ENCODE measurements at regions not wholly inside any gene's neighbourhood (a gene's known extent, or its start where the extent isn't known, plus 50 kb on each side); places are given as distances from the start of the nearest gene placed in this dataset.

DNA sequence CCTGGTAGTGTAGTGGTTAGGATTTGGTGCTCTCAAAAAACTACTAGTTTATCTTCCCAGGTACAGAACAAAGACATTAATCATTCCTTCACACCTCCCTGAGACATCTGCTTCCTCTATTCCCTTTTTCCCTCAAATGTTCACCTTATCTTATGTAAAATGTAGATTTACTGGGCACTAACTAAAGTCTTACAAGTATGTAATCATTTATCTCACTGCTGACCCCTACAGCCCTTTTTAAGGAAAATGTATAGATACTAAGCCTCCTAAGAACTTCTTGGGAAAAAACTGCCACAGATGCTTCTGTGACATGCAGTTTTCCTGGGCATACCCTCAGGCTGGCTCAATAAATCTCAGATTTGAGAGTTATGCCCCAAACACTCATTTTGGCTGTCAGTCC is 50.8 kb upstream of the NEK7 start:
- DNase-seq (ENCODE audit: low read depth): no peak

Measured in myocyte (in vitro differentiated cells).